Astrocyte of the spinal cord (primary cell): ENCODE measurements at regions not wholly inside any gene's neighbourhood (a gene's known extent, or its start where the extent isn't known, plus 50 kb on each side); places are given as distances from the start of the nearest gene placed in this dataset.

Source experiments
- DNase-seq: peaks from one replicate; pipeline ENCODE4 v3.0.0; 2011; ENCODE audit warnings: low read depth, low spot score
- H3K4me3 ChIP-seq: 2 replicates; pipeline ENCODE4 v1.5.1; 2011; ENCODE audit warnings: low read depth, mild to moderate bottlenecking, low read length, moderate library complexity
- in situ Hi-C: cut with HindIII; loops from 2 replicates; pipeline ENCODE4 v1.10.0; 2017; ENCODE audit warnings: low sequenced_read_pairs
- TF ChIP-seq, protein P1 (sequence below): IDR thresholded peaks from 2 replicates; pipeline ENCODE4 v1.5.1; 2012; ENCODE audit warnings: low read depth, mild to moderate bottlenecking, low read length, inconsistent platforms

- no peak overlapping the region for H3K4me3 ChIP-seq
- no peak for DNase-seq
- TF ChIP-seq, protein P1, sequence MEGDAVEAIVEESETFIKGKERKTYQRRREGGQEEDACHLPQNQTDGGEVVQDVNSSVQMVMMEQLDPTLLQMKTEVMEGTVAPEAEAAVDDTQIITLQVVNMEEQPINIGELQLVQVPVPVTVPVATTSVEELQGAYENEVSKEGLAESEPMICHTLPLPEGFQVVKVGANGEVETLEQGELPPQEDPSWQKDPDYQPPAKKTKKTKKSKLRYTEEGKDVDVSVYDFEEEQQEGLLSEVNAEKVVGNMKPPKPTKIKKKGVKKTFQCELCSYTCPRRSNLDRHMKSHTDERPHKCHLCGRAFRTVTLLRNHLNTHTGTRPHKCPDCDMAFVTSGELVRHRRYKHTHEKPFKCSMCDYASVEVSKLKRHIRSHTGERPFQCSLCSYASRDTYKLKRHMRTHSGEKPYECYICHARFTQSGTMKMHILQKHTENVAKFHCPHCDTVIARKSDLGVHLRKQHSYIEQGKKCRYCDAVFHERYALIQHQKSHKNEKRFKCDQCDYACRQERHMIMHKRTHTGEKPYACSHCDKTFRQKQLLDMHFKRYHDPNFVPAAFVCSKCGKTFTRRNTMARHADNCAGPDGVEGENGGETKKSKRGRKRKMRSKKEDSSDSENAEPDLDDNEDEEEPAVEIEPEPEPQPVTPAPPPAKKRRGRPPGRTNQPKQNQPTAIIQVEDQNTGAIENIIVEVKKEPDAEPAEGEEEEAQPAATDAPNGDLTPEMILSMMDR = no peak
- in situ Hi-C loops = no loop called here
Observed at GRCh38 chr3:103953796-103954195, 1412.9 kb upstream of the ALCAM start.

DNA sequence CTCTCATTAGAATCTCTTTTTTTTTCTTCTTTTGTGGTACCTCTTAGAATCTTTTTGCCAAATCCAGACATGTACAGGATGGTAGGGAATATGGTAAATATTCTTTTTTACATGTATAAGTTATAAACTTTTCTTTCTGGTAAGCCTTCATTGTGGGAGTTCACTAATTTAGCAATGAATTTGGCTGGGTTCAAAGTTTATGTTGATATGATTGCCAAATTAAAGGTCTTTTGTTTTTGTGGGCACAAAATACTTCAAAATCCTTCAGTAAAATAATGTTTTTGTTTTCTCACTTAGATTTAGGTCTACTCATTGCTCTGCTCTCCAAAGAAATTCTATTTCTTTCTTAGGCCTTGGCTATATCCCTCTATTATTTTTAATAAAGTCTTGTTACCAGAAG lies 1405.9 kb upstream of the ALCAM start:
- TF ChIP-seq, protein P1 = no peak
- DNase-seq = no peak
- H3K4me3 ChIP-seq = no peak overlapping the region
- in situ Hi-C loops = no loop called here

GRCh38 chr3:103963599-103963998 lies 1403.1 kb upstream of the ALCAM start:
- in situ Hi-C loops = no loop called here
- DNase-seq = no peak
- TF ChIP-seq, protein P1 = no peak
- H3K4me3 ChIP-seq = no peak overlapping the region

GRCh38 chr3:103965764-103966163 lies 1400.9 kb upstream of the ALCAM start:
- H3K4me3 ChIP-seq = no peak overlapping the region
- DNase-seq = no peak
- TF ChIP-seq, protein P1 = no peak
- in situ Hi-C loops = no loop called here

DNA sequence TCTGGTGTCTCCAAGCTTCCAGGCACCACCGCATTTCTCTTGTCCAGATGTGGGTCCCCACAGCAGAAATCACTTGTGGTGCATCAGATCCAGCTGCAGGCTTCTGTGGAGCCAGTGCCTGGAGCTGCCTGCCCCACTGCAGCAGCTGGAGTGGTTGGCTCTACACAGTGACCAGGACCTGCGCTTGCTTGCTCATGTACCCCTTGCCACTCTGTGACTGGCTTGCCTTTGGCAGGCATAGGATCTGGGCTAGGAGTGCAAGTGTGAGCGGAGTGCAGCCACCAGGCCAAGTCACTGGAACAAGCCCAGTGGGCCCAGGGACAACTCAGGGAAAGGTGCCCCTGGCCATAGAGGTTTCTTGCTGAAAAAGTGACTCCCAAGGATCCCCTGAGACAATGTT lies 1400.0 kb upstream of the ALCAM start:
- in situ Hi-C loops = no loop called here
- DNase-seq = no peak
- TF ChIP-seq, protein P1 = no peak
- no peak overlapping the region for H3K4me3 ChIP-seq

DNA sequence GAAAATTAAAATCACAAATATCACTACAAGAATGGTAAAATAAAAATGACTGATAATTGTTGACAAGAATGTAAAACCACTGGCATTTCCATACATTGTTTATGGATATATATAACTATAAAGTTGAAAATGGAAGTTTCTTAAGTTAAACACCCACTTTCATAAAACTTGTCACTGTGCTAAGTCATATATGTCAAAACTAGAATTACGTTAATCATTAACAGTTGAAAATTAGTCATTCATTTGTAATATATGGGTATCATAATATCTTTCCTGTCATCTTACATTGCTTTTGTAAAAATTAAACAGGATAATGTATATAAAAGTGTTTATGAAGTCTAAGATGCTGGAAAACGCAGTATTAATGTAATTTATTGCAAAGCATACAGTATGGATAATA lies 1398.6 kb upstream of the ALCAM start:
- no peak for DNase-seq
- in situ Hi-C loops = no loop called here
- H3K4me3 ChIP-seq = no peak overlapping the region
- TF ChIP-seq, protein P1 = no peak

- no peak overlapping the region for H3K4me3 ChIP-seq
- TF ChIP-seq, protein P1 = no peak
- in situ Hi-C loops = no loop called here
- DNase-seq = no peak
Observed at GRCh38 chr3:103968751-103969150, 1398.0 kb upstream of the ALCAM start.
